ENCODE measurements at regions not wholly inside any gene's neighbourhood (a gene's known extent, or its start where the extent isn't known, plus 50 kb on each side); places are given as distances from the start of the nearest gene placed in this dataset.

DNA sequence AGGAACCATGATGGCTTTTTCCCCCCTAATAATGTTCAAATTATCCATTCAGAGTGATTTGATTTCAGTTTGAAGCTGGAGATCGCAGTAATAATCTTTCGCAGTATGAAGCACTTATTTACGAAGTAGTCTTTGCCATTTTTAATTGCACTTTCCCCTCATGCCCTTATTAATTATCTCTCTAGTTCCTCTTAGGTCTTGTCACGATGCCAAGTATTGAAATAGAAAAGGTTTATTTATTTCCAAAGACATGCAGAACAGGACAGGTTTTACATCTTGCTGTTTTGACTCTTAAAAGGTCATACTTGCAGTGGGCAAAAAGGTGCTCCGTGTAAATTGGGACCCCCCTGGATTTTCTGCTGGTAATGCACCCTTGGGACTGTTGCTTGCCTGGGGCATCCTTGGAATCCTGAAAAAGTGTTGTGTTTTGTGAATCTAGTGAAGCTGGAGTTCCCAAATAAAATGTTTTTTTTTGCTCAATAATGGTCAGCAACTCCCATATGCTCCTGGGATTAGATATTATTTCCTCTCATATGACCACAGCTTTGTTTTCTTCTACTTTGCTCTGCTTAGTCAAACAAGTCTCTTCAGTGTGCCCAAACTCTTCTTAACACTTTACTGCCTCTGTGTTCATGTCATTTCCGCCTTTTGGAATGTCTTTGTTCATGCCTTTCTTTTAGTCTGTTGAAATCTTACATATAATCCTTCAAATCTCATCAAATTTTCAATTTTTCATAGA lies 278.3 kb downstream of the TMEM38B start:
- TF ChIP-seq, protein P1, sequence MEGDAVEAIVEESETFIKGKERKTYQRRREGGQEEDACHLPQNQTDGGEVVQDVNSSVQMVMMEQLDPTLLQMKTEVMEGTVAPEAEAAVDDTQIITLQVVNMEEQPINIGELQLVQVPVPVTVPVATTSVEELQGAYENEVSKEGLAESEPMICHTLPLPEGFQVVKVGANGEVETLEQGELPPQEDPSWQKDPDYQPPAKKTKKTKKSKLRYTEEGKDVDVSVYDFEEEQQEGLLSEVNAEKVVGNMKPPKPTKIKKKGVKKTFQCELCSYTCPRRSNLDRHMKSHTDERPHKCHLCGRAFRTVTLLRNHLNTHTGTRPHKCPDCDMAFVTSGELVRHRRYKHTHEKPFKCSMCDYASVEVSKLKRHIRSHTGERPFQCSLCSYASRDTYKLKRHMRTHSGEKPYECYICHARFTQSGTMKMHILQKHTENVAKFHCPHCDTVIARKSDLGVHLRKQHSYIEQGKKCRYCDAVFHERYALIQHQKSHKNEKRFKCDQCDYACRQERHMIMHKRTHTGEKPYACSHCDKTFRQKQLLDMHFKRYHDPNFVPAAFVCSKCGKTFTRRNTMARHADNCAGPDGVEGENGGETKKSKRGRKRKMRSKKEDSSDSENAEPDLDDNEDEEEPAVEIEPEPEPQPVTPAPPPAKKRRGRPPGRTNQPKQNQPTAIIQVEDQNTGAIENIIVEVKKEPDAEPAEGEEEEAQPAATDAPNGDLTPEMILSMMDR (IDR thresholded peaks at IDR 0.05; ENCODE audit: low read depth, low read length), result no peak
- no peak overlapping the region for H3K4me3 ChIP-seq (ENCODE audit: low read depth, low read length)

DNA sequence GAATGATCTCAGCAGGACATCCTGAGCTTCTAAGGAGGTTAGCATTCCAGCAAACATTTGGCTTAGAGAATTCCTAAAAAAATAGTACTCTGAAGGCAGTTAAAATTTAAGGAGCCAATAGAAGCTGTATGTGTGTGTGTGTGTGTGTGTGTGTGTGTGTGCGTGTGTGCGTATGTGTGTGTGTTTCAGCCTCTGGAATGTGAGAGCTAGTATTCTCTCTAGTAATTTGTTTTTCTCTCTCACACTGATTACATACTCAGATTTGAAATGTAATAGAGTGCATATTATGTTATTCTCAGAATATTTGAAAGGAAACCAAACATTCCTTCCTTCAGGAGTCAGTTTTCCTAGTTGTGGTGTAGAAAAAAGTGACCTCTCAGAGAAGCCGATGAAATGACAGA lies 279.6 kb downstream of the TMEM38B start:
- TF ChIP-seq, protein P1 (IDR thresholded peaks at IDR 0.05; ENCODE audit: low read depth, low read length), result no peak
- no peak overlapping the region for H3K4me3 ChIP-seq (ENCODE audit: low read depth, low read length)

DNA sequence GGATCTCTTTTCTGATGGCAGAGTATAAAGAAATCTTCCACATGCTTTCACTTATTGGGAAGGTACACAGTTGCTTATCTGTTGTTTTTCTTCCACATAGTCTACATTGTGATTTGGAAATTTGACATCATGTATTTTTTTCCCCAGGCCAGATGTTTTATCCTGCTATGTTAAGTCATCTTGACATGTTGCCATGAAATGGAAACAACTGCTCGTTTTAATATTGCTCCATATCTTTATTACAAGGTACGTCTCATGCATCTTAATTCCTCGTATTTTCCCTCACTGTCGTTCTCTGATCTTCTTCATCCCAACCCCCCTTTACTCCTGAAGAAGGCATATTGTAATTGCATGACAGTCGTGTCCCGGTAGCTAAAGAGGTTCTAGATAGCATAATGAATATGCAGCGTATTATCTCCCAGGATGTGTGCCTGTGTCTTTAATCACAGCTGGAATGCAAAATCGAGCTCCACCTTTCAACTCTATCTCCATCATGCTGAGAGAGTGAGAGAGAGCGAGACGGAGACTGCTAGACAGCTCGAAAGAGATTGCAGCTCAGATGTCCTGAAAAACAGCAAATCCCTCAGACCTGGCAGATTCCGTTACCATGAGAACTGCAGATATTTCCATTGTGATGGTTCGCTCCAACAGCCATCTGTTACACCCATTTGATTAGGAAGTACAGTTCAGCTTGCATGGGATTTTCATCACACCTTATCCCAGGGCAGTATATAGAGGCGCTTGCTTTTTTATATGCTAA lies 281.7 kb downstream of the TMEM38B start:
- TF ChIP-seq, protein P1 (IDR thresholded peaks at IDR 0.05; ENCODE audit: low read depth, low read length), result no peak
- H3K4me3 ChIP-seq (ENCODE audit: low read depth, low read length), result no peak overlapping the region

DNA sequence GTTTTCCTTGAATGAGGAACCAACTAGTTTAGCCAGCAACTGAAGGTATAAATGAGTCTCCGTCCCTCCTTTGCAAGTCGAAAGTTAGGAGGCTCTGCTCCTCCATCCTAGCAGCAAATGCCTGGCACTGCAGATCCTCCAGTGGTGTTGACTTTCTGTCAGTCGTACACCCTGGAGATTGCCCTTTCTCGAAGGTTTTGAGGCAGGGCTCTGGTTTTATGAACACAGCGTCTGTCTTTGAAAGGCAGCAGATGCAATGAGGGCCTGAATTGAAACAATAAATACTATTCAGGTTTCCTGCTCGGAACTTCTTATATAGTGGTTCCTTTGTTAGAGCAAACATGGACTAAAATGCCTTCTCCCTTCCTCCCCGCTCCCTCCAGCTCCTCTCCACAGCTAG lies 284.0 kb downstream of the TMEM38B start:
- H3K4me3 ChIP-seq (ENCODE audit: low read depth, low read length), result no peak overlapping the region
- TF ChIP-seq, protein P1 (IDR thresholded peaks at IDR 0.05; ENCODE audit: low read depth, low read length), result no peak

DNA sequence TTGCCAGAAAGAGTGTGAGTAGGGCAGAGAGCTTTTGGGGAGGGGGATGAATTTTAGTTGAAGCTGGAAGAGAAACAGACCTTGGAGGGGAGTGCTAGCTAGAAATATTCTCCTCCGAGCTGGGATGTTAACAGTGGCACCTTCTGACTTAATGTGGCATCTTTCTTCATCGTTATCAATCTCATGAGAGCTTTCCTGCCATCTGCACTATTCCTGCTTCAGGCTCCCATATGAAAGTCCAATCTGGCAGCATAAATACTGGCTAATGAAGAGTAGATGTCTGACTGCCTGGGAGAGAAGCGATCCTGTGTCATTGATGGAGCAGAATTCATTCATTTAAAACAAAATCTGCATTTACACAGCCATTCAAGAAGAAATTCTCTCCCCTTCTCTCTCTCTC lies 284.5 kb downstream of the TMEM38B start:
- TF ChIP-seq, protein P1 (IDR thresholded peaks at IDR 0.05; ENCODE audit: low read depth, low read length), result no peak
- H3K4me3 ChIP-seq (ENCODE audit: low read depth, low read length), result no peak overlapping the region

DNA sequence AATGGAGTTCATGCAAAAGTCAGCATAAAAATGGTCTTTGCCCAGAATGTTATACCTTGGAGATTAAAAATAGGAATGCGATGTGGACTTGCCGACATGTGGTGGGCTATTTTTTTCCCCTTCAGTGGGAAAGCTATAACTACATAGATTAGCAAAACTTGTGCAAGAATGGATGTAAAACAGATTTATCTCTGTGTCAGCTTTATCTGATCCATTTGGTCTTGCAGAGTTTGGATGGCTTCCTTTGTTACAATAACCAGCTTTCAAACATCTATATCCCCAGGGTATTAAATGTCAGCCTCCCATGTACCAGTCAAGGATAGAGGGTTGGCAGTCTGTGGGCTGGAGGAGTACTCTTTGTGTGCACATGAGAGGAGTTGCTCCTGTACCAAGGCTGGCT lies 284.9 kb downstream of the TMEM38B start:
- TF ChIP-seq, protein P1 (IDR thresholded peaks at IDR 0.05; ENCODE audit: low read depth, low read length), result no peak

DNA sequence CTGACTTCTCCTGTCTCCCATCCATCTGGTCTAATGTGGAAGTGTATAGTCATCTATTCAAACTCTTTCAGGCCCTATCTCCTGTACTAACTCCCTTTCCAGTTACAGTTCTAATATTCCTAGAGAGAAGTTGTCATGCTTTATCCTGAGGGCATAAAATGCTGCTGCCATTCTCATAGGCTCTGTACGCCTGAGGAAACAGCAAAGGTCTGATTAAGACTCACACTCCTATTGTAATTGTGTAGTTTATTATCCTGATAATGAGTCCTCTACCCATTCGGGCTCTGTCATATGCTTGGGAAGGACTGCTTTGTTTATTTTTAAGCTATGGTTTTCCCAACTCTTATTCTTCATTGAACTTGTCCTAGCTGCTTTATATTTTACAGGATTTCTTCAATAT lies 290.4 kb downstream of the TMEM38B start:
- H3K4me3 ChIP-seq (ENCODE audit: low read depth, low read length), result no peak overlapping the region
- TF ChIP-seq, protein P1 (IDR thresholded peaks at IDR 0.05; ENCODE audit: low read depth, low read length), result no peak

More for the DNA sequence above, 284.9 kb downstream of the TMEM38B start:
- no peak overlapping the region for H3K4me3 ChIP-seq (ENCODE audit: low read depth, low read length)

All from WI38 (cell line).